IMR-90 (cell line): ENCODE measurements at regions not wholly inside any gene's neighbourhood (a gene's known extent, or its start where the extent isn't known, plus 50 kb on each side); places are given as distances from the start of the nearest gene placed in this dataset.

Experiments
- ATAC-seq: fragments of 200-7000 bp; cut with Tn5 transposase; 2 replicates; pipeline ENCODE4 v1.9.1; 2020; ENCODE audit warnings: low read depth, mild to moderate bottlenecking, moderate library complexity
- BruUV-seq: library from RNA; stranded (reverse); fragments of 400-500 nt; replicated peaks from 2 replicates; lab custom pipeline; 2021; lab: Mats Ljungman, UMichigan
- CTCF ChIA-PET: fragments of 300-600 bp; formaldehyde crosslinking; extraction: SDS; loops from one replicate; lab custom pipeline; 2021; ENCODE audit warnings: antibody characterized with exemption; lab: Yijun Ruan, JAX
- POLR2A ChIA-PET: fragments of 300-600 bp; sonication (Branson Sonifier 250); formaldehyde crosslinking; loops from one replicate; lab custom pipeline; 2022; ENCODE audit warnings: antibody characterized with exemption; ENCODE audit not compliant: unreplicated experiment; lab: Charles Lee
- DNase-seq: peaks from one replicate; pipeline ENCODE4 v3.0.0; 2013
- H2AFZ ChIP-seq: replicated peaks from 2 replicates; pipeline ENCODE3; 2013; ENCODE audit warnings: low read length, mild to moderate bottlenecking; ENCODE audit not compliant: poor library complexity
- H2AK5ac ChIP-seq: 2 replicates; pipeline ENCODE4 v1.6.1; 2013; ENCODE audit warnings: low read depth, low read length, inconsistent platforms
- H2AK9ac ChIP-seq: replicated peaks from 2 replicates; pipeline ENCODE3; 2013; ENCODE audit warnings: mild to moderate bottlenecking, low read depth, low read length, moderate library complexity; ENCODE audit not compliant: poor library complexity
- H2BK120ac ChIP-seq: 2 replicates; pipeline ENCODE4 v1.6.1; 2013; ENCODE audit warnings: low read depth, low read length, inconsistent platforms
- H2BK15ac ChIP-seq: 3 replicates; pipeline ENCODE4 v1.6.1; 2013; ENCODE audit warnings: low read depth, low read length, inconsistent platforms
- H2BK20ac ChIP-seq: 2 replicates; pipeline ENCODE4 v1.6.1; 2013; ENCODE audit warnings: low read depth, mild to moderate bottlenecking, inconsistent platforms, low read length, moderate library complexity
- H2BK5ac ChIP-seq: 2 replicates; pipeline ENCODE4 v1.6.1; 2013; ENCODE audit warnings: mild to moderate bottlenecking, low read depth, low read length, inconsistent platforms; ENCODE audit not compliant: poor library complexity, severe bottlenecking
- H3K14ac ChIP-seq: replicated peaks from 2 replicates; pipeline ENCODE4 v1.6.1; 2013; ENCODE audit warnings: low read depth, low read length, inconsistent platforms
- H3K18ac ChIP-seq: 2 replicates; pipeline ENCODE4 v1.6.1; 2013; ENCODE audit warnings: low read depth, low read length, control low read depth
- H3K23ac ChIP-seq: 2 replicates; pipeline ENCODE4 v1.6.1; 2013; ENCODE audit warnings: low read depth, low read length, inconsistent platforms
- H3K27ac ChIP-seq: 2 replicates; pipeline ENCODE4 v1.5.1; 2013; ENCODE audit warnings: mild to moderate bottlenecking, control low read depth, low read length; ENCODE audit not compliant: insufficient read depth
- H3K27me3 ChIP-seq: 2 replicates; pipeline ENCODE4 v1.6.1; 2013; ENCODE audit warnings: low read length; ENCODE audit not compliant: control insufficient read depth, insufficient read depth
- H3K36me3 ChIP-seq: 2 replicates; pipeline ENCODE4 v1.6.1; 2013; ENCODE audit warnings: low read length, mixed read lengths; ENCODE audit not compliant: control insufficient read depth, insufficient read depth
- H3K4ac ChIP-seq: 2 replicates; pipeline ENCODE4 v1.6.1; 2013; ENCODE audit warnings: low read depth, low read length, inconsistent platforms
- H3K4me1 ChIP-seq: 2 replicates; pipeline ENCODE4 v1.6.1; 2013; ENCODE audit warnings: low read length, mixed read lengths; ENCODE audit not compliant: control insufficient read depth, insufficient read depth
- H3K4me2 ChIP-seq: 2 replicates; pipeline ENCODE4 v1.6.1; 2013; ENCODE audit warnings: low read depth, mild to moderate bottlenecking, control low read depth, low read length, moderate library complexity
- H3K4me3 ChIP-seq: 2 replicates; pipeline ENCODE4 v1.5.1; 2013; ENCODE audit warnings: low read depth, mild to moderate bottlenecking, control low read depth, low read length, moderate library complexity; ENCODE audit not compliant: insufficient read depth
- H3K56ac ChIP-seq: 2 replicates; pipeline ENCODE4 v1.6.1; 2013; ENCODE audit warnings: low read length, inconsistent platforms; ENCODE audit not compliant: insufficient read depth; ENCODE audit errors: extremely low read depth
- H3K79me1 ChIP-seq, 2 experiments: 2 replicates each; pipeline ENCODE4 v1.6.1; 2013; ENCODE audit warnings: low read length in 2 of 2, inconsistent platforms in 1 of 2, low read depth in 1 of 2
- H3K9ac ChIP-seq: 2 replicates; pipeline ENCODE4 v1.6.1; 2013; ENCODE audit warnings: low read depth, low read length, control low read depth
- H3K9me1 ChIP-seq: 2 replicates; pipeline ENCODE4 v1.6.1; 2013; ENCODE audit warnings: low read length, inconsistent platforms; ENCODE audit not compliant: insufficient read depth
- H3K9me3 ChIP-seq: 2 replicates; pipeline ENCODE4 v1.6.1; 2013; ENCODE audit warnings: low read length; ENCODE audit not compliant: control insufficient read depth, insufficient read depth
- H4K20me1 ChIP-seq: 2 replicates; pipeline ENCODE4 v1.6.1; 2013; ENCODE audit warnings: low read length, inconsistent platforms; ENCODE audit not compliant: insufficient read depth
- H4K5ac ChIP-seq: 2 replicates; pipeline ENCODE4 v1.6.1; 2013; ENCODE audit warnings: mild to moderate bottlenecking, low read depth, low read length, control low read depth
- H4K8ac ChIP-seq, 2 experiments: 2 replicates each; pipeline ENCODE4 v1.6.1; 2013; ENCODE audit warnings: low read depth in 2 of 2, low read length in 2 of 2, control low read depth in 1 of 2, inconsistent platforms in 1 of 2
- H4K91ac ChIP-seq: 2 replicates; pipeline ENCODE4 v1.6.1; 2013; ENCODE audit warnings: low read depth, low read length, inconsistent platforms; ENCODE audit not compliant: insufficient read depth
- CEBPB ChIP-seq: IDR thresholded peaks from 2 replicates; pipeline ENCODE4 v1.6.1; 2012; ENCODE audit warnings: low read depth, low read length, improper control_type of control experiment
- ELK1 ChIP-seq: fragments of 150-350 bp; IDR thresholded peaks from 2 replicates; pipeline ENCODE4 v1.6.1; 2016; ENCODE audit warnings: low read depth, mild to moderate bottlenecking, low read length, moderate library complexity, borderline replicate concordance
- MAZ ChIP-seq: IDR thresholded peaks from 2 replicates; pipeline ENCODE4 v1.6.1; 2012; ENCODE audit warnings: low read depth, mild to moderate bottlenecking, low read length, improper control_type of control experiment, moderate library complexity, borderline replicate concordance
- MXI1 ChIP-seq: IDR thresholded peaks from 2 replicates; pipeline ENCODE4 v1.6.1; 2012; ENCODE audit warnings: low read depth, mild to moderate bottlenecking, low read length, moderate library complexity, borderline replicate concordance
- NFE2L2 ChIP-seq: fragments of 150-350 bp; IDR thresholded peaks from 2 replicates; pipeline ENCODE4 v1.6.1; 2016; ENCODE audit warnings: low read depth, mild to moderate bottlenecking, low read length
- POLR2A ChIP-seq: IDR thresholded peaks from 2 replicates; pipeline ENCODE4 v1.6.1; 2012; ENCODE audit warnings: mild to moderate bottlenecking, low read depth, low read length
- RAD21 ChIP-seq: IDR thresholded peaks from 2 replicates; pipeline ENCODE4 v1.6.1; 2012; ENCODE audit warnings: low read length, improper control_type of control experiment
- RFX5 ChIP-seq: IDR thresholded peaks from 2 replicates; pipeline ENCODE4 v1.8.0; 2012; ENCODE audit warnings: low read depth, mild to moderate bottlenecking, low read length, moderate library complexity
- SMC3 ChIP-seq: fragments of 150-350 bp; IDR thresholded peaks from 2 replicates; pipeline ENCODE4 v1.6.1; 2016; ENCODE audit warnings: low read depth, mild to moderate bottlenecking, antibody characterized with exemption, low read length, moderate library complexity
- USF2 ChIP-seq: fragments of 150-350 bp; IDR thresholded peaks from 2 replicates; pipeline ENCODE4 v1.6.1; 2017; ENCODE audit warnings: mild to moderate bottlenecking, antibody characterized with exemption, low read length, low read depth
- WGBS, 2 experiments: methylation state at CpG; one replicate each; pipeline versions ENCODE4 v1.1.5 to v1.1.7; 2013; ENCODE audit warnings: missing lambda C conversion rate in 2 of 2; ENCODE audit not compliant: insufficient read length in 1 of 2; ENCODE audit errors: extremely low coverage in 2 of 2; 5-methylcytosine and 5-hydroxymethylcytosine counted together
- dilution Hi-C: fragments of 300-500 bp; cut with HindIII; formaldehyde crosslinking; loops from one replicate; pipeline ENCODE4 v1.14.3; 2018; ENCODE audit warnings: low sequenced_read_pairs; ENCODE audit not compliant: unreplicated experiment
- in situ Hi-C: fragments of 300-500 bp; cut with MboI; formaldehyde crosslinking; loops from 3 replicates; pipeline ENCODE4 v1.14.3; 2019; ENCODE audit warnings: low sequenced_read_pairs, inconsistent platforms, mixed read lengths
- intact Hi-C: fragments of 100-400 bp; cut with micrococcal nuclease; formaldehyde crosslinking; loops from 2 replicates; pipeline ENCODE4 v1.10.0; 2022

GRCh38 chr12:92458996-92459395, 243.8 kb upstream of the PLEKHG7 start:
- H3K18ac ChIP-seq = no peak overlapping the region
- no peaks in the 10 kb centered on the region for H3K27me3 ChIP-seq
- no TSS peak for BruUV-seq
- no CpG with 5 or more reads among the region's 4 CpGs for WGBS, 2 experiments
- H2BK120ac ChIP-seq = no peak overlapping the region
- CTCF ChIA-PET = no interaction called here
- H4K5ac ChIP-seq = no peak overlapping the region
- no peaks in the 10 kb centered on the region for H3K79me1 ChIP-seq
- H3K4me3 ChIP-seq = no peak overlapping the region
- no peaks in the 10 kb centered on the region for H3K9me1 ChIP-seq
- H2AFZ ChIP-seq = no peak overlapping the region
- DNase-seq = no peak
- dilution Hi-C loops (no loop called here), intact Hi-C loops (no loop called here), in situ Hi-C loops (no loop called here)
- no peak overlapping the region for H4K8ac ChIP-seq
- no peak overlapping the region for H3K4me2 ChIP-seq
- POLR2A ChIA-PET = no interaction called here
- H2BK20ac ChIP-seq = no peak overlapping the region
- no peak overlapping the region for H2AK9ac ChIP-seq
- no peak overlapping the region for H3K23ac ChIP-seq
- H2BK5ac ChIP-seq = no peak overlapping the region
- H3K14ac ChIP-seq = no peak overlapping the region
- H3K56ac ChIP-seq = no peak overlapping the region
- H3K27ac ChIP-seq = no peak overlapping the region
- no peak overlapping the region for H3K9ac ChIP-seq
- no peak overlapping the region for H4K91ac ChIP-seq
- no peak for ATAC-seq
- H3K4me1 ChIP-seq = no peaks in the 10 kb centered on the region
- H3K36me3 ChIP-seq = no peaks in the 10 kb centered on the region
- no peaks in the 10 kb centered on the region for H4K20me1 ChIP-seq
- no peaks in the 10 kb centered on the region for H3K9me3 ChIP-seq
- H2BK15ac ChIP-seq = no peak overlapping the region
- H3K4ac ChIP-seq = no peak overlapping the region
- no peak overlapping the region for H2AK5ac ChIP-seq
- no peak for TF ChIP-seq USF2
- no peak for TF ChIP-seq CEBPB
- TF ChIP-seq SMC3 = no peak
- TF ChIP-seq MXI1 = no peak
- TF ChIP-seq POLR2A = no peak
- TF ChIP-seq RFX5 = no peak
- no peak for TF ChIP-seq NFE2L2
- TF ChIP-seq RAD21 = no peak
- TF ChIP-seq ELK1 = no peak
- TF ChIP-seq MAZ = no peak
